ENCODE measurements at regions not wholly inside any gene's neighbourhood (a gene's known extent, or its start where the extent isn't known, plus 50 kb on each side); places are given as distances from the start of the nearest gene placed in this dataset.
"Not testable (repeated sequence)": the region's sequence is repeated elsewhere in the genome, so short reads cannot be mapped to it uniquely, and the experiment has no call there.

DNA sequence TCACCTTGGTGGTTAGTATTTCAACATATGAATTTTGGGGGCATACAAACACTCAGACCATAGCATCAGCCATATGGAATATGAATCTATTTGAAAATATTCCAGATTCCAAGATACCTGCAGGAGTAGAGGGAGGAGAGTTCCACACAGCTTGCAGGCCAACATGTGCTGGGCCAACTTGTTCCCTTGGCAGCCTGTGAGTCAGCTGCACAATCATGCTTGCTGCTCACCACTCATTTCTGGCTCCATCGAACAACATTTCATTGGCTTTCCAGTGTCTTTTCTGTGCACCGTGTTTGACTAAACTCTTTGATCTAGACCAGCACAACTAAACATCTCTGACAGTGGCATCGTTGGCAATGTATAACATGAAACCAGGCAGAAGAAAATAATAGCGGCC lies 282.5 kb upstream of the RASGEF1B start:
- no peak for DNase-seq

DNA sequence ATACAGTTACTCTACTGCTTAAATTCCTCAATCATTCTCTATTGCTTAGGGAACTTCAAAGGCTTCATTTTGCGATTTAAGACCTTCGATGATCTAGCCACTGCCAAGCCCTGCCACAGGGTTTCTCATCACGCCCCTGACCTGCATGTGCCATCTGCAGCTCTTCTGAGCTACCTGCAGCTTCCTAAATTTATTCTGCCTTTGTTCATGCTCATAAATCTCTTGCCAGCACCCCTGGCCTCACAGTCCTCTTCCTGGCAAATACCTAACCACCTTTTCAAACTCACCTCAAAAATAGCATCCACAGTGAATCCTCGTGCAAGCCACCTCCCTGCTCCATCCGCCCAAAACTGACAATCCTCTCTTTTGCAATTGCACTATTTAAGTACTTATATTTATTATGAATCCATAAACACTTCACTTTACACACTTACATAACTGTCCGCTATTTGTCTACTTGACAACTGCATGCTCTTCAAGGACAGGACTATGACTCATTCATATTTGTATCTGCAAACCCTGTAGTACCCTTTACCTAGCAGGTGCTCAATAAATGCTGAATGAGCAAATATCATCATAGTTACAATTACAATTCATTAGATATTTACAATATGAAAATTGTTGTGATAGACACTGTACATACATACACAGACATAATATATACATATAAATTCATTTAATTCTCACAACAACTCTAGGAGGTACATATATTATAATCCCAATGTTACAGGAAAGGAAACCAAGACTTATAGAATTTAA lies 280.0 kb upstream of the RASGEF1B start:
- DNase-seq = no peak

DNA sequence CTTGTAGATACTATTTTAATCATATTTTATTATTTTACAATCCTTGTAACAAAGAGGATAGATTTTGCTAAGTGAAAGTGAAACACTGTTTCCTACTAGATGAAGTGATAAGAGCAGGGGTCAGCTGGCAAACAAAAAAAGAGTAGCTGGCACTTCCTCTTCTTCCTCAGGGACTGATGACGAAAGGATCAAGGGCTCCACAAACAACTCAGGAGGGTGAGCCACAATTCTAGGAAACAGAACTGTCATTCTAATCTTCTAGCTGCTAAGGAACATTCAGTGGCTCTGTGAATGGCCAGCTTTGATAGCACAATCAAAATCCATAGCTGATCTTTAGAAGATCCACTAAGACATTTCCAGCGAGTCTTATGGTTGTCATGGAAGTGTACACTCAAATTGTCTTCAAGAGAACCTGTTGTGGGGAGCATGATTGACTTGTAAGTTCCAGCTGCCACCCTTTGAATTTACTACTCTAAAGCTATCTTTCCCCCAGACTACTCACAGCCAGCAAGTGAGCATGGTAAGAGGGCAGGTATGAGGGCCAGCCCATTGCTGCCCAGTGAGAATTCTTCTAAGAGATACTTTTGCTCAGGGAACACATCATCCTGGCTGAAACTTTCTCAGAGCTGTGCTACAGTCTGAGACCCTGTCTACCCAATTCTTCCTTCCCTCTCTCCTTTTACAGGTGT lies 275.7 kb upstream of the RASGEF1B start:
- no peak for DNase-seq

DNA sequence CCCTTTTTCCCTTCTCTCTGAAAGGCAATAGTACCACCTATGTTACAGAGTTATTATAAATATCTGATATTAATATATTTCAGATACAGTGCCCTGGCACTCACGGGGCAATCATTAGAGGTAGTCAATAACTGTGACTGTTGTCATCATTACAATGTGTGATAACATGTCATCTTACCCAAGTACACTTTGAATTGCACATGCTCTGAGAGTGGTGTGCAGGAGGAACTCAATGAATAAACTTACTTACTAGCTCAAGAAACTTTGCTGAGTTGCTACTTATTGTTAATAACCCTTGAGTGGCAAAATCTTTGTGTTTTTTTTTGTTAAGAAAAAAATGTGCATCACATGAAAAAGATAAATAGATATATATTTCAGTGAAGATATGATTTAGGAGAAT lies 275.1 kb upstream of the RASGEF1B start:
- DNase-seq = no peak

DNA sequence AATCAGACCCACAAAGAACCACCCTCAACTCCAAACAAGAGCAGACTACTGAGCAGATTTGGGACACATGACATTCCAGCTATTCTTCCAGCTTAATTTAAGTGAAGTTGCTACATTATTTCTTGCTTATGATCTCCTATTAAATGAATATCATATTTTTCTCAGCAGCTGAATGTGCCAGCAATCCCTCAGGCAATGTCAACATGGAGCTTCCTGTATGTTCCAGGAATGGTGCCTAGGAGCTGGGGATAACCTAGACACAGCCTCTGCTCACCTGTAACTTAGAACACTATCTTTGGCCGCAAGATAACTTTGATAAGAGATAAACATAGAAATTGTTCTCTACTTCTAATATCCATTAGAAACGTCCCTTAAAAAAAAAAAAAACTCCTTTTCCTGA lies 274.4 kb upstream of the RASGEF1B start:
- no peak for DNase-seq

DNA sequence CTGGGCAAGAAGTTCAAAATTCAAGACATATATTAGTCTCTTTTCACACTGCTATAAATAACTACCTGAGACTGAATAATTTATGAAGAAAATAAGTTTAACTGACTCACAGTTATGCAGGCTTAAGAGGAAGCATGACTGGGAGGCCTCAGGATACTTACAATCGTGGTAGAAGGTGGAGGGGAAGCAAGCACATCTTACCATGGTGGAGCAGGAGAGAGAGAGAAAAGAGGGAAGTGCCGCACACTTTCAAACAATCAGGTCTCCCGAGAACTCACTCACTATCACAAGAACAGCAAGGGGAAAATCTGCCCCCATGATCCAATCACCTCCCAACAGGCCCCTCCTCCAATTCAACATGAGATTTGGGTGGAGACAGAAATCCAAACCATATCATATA lies 273.3 kb upstream of the RASGEF1B start:
- DNase-seq = no peak

DNA sequence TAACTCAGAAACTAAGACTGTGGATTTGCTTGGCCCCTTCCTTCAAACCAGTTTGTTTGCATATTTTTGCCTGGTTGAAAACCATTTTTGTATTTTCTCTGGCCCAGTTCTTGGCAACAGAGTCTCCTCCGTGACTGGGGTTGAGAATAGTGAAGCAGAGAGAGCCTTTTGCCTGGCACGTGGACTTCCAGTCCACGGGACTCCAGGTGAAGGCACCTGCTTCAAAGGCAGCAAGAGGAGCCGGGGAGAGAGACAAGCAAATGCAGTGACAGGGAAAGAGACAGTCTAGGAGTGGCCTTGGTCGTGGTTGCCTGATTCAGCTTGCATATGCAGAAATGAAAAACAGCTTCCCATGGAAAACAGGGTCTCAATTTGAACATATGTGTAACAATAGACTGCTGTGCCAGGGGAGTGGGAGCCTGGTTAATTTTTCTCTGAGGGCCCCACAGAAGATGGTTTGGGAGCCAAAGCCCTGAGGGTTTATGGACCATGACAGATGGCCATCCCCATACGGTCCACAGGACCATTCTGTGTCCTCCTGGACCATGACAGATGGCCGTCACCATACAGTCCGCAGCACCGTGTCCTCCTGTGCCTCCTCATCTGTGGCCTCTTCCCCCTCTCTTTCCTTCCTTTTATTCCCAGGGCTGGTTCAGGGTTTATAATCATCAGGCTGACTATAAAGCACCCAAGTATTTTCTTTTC lies 272.2 kb upstream of the RASGEF1B start:
- DNase-seq = no peak

DNA sequence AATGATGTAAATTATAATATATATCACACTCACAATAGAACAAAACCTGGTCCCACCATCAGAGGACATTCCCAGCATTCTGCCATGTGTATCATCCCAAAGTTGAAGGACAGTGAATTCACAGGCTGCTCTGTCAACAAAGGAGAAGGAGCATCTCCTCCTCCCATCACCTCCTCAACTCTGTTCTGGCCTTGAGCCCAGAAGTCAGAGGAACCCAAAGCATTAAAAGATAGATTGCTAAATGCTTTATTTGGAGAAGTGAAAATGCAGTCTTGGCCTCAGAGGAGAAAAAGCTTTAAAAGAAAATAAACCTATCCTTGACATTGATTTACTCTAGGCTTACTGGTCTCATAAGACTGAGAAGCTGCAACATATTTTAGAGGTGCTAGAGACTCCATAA lies 268.8 kb upstream of the RASGEF1B start:
- no peak for DNase-seq

DNA sequence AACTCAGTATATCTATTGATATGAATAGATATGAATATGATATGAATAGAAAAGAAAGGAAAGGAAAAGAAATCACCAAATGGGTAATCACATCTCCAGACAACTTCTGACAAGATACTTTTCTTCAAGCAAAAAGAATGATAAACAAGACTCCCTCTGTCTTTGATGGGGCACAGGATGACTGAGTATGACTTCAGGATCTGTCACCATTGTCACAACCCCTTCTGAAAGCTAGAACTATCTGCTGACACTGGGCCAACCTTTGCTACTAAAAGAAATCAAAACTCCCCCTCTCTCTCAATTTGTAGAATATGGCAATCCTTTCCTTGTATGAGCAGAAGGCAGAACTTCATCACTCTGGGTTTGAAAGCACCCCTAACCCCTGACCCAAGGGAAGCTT lies 267.2 kb upstream of the RASGEF1B start:
- no peak for DNase-seq

DNA sequence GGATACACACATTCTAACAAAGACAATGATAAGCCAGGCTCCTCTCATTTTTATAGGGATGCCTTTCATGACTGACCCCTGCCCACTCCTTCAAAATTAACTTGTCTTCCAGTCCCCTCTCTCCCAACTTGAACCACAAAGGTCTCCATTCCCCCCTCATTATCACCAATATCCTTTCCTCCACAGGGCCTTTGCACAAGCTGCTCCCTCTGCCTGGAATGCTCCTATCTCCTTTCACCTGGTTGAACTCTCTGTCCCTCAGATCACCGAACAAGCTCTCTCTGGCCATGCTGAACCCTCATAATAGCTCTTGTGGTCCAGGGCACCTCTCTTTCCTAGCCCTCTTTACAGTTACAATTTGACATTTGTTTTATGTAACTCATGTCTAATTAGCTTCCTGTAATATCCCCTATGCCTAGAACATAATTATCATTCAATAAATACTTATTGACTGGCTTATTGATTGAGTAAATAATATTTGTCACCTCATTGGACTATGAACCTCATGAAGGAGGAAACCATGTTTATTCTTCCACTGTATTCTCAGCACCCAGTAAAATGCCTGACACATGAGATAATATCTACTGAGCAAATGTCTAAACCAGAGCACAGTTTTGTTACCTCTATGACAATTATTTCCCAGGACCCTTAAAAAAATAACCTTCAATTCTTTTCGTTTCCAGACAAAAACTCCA lies 266.3 kb upstream of the RASGEF1B start:
- DNase-seq = no peak

DNA sequence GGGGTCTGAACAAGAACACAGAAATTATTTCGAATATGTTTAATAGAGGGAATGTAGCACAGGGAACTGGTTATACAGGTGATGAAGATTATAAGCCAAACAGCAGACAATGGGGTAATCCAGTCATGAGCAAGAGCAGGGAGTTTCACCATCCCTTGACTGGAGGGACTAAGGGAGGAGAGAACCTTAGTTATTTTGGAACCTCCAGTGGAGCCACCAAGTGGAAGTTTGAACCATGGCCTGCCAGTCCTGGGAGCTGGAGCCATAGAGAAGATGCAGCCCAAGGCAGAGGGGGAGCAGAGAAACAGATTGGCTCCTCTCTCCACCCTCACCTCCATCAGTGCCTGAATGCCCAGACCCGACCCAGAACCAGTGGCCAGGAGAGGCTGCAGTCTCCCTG lies 264.6 kb upstream of the RASGEF1B start:
- DNase-seq = no peak

DNA sequence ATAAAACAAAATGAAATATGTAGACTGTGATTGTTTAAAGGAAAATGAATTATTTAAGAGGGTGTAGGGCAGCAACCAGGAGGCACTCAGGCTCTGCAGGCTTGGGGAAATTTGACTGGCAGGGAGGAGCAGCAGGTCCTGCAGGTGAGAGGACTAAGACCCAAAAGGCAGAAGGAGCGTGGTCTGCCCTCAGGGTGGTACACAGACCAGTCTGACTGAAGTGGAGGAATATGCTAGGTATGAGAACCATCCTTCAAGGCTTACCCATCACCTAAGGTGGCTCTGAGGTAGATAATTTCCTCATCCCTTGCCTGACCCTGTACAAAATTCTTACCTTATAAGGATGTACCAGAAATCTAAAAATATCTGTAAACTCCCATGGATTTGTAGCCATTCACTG lies 261.3 kb upstream of the RASGEF1B start:
- DNase-seq = no peak

DNA sequence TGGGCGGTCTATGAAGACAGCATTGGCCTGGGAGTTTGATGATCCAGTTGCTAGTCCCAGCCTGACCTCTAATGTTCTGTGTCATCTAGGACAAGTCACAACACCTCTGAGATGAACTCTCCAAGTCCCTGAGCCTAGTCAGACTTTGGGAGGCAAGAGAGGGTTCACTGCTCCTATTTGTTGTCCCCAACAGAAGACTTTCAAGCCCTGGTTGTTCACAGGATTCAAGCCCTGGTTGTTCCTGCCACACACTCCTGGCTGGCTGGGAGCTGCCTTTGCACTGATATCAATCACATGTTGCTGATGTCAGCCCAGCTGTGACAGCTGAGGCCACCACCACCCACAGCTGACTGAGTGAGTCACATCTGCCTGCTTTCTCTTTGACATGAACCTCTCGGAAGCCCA lies 253.2 kb upstream of the RASGEF1B start:
- peak; percentile 21 for DNase-seq

DNA sequence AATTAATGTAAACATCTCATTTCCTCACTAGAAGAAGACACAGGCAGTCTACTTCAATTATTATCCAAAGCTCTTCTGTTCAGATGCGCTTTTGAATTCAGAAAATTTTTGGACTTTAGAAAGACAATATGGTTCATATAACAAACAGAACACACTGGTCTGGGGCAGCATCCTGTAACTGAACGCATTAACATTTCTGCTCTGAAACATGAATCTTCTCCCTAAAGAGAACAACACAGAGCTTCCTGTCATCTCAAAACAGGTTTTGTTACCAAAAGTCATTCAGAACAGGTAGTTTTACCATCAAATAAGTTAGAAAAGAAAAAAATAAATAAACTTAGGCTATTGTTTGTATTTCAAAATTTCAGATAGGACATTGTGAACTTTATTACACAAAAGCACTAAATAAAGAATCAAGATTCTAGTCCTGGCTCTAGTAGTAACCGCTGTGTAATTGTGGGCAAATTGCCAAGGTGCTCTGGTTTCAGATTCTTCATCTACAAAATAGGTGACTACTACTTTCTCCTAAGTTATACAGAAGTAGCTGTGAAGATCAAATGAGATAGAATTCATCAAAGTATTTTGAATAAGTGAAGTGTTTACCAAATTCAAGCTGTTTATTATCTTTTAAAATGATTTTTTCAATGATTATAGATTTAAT lies 252.3 kb upstream of the RASGEF1B start:
- peak; percentile 46 for DNase-seq

DNA sequence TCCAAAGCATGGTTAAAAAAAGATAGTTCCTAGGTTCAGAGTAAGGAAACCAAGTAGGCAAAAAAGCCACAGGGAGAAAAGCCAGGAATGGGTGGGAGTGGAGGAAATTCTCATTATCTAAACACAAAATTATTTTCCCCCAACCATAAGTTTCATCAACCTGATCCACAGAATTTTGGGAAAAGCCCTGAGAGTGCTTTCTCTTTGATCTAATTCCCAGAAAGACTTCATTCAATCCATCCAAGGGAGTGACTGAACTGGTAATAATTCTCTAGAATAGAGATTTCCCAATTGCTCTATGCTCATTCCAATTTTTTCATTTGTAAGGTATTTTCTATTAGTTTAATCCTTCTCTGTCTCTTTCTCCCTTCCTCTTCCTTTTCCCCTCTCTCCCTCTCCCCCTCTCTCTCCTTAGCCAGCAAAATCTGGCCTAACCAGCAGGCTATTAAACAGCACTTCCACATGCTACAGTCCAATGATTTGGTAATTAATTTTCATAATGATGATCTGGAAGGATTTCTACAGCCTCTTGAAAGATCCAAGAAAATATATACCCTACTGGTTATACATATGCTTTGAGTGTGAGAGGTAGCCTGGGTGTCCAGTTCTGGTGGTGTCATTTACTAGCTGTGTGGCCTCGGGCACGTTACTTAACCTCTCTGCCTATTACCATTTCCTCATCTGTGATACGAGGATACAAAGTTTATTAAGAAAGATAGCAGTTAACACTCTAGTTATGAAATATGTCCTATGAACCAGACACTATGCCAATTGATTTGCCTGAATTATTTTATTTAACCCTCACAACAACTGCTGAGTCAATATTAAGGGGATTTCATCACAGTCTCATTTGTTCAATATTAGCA lies 251.5 kb upstream of the RASGEF1B start:
- no peak for DNase-seq

DNA sequence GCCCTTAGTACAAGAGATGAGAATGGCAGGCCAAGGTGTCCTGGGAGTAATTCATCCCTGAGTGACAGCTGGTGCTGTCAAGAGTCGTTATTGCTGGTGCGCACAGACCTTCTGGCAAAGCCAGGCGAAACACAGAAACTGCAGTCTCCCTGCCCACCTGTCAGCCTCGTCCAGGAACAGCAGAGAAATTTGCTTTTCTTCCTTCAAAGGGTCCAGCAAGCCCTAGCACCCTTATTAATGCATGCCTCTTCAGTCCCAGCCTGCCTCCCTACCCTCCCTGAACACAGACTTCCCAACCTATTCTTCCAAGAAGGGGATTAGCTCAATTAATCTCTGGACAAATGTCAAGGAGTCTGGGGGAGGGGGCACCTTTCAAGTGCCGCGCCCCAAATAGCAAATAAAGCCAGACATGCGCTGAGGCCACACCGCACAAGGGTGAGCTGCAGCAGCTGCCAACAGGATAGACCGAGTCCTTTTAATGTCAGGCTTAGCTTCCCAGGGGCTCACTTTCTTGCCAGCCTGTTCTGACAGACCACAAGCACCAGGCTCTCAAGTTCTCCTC lies 250.7 kb upstream of the RASGEF1B start:
- DNase-seq = no peak

DNA sequence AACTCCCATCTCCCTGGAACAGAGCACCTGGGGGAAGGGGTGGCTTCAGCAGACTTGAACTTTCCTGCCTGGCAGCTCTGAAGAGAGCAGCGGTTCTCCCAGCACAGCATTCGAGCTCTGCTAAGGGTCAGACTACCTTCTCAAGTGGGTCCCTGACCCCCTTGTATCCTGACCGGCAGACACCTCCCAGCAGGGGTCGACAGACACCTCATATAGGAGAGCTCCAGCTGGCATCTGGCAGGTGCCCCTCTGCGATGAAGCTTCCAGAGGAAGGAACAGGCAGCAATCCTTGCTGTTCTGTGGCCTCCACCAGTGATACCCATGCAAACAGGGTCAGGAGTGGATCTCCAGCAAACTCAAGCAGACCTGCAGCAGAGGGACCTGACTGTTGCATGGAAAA lies 244.1 kb upstream of the RASGEF1B start:
- DNase-seq = no peak

DNA sequence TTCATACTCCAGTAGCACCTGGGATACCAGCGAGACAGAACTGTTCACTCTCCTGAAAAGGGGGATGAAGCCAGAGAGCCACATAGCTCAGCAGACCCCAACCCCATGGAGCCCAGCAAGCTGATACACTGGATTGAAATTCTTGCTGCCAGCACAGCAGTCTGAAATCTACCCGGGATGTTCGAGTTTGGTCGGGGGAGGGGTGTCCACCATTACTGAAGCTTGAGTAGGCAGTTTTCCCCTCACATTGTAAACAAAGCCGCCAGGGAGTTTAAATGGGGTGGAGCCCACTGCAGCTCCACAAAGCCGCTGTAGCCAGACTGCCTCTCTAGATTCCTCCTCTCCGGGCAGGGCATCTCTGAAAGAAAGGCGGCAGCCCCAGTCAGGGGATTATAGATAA lies 243.7 kb upstream of the RASGEF1B start:
- DNase-seq = not testable (repeated sequence)

DNA sequence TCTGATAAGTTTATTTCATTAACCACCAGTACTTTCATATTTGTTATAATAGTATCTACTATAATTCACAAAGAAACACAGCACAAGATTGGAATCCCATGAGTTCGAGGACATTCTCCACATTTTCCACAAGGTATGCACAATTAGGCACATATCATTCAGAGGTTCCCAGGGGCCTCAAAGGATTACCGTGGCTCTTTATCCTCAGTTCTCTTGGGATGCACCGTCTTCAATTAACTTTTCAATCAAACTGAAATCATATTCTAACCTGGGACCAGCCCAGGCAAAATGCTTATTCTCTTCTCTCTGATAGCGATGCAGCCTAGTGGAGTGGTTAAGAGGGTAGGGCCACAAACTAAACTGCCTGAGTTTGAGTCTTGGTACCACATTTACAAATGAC lies 242.6 kb upstream of the RASGEF1B start:
- DNase-seq = no peak

DNA sequence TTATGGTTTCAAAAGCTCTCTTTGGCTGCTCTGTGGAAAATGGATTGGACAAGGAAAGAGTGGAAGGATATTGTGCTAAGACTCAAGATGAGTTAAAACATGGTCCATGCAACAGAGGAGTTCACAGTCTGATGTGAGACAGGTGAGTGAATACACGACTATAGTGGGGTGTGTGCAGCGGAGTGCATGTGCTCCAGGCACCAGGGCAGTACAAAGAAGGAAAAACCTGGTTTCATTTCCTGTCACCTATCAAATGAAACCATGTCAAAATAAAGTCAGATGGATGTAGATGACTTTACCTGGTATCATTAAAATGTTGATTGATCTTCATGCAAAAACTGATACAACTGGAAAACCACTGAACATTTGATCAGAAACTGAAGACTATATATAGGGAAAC lies 241.0 kb upstream of the RASGEF1B start:
- no peak for DNase-seq

DNA sequence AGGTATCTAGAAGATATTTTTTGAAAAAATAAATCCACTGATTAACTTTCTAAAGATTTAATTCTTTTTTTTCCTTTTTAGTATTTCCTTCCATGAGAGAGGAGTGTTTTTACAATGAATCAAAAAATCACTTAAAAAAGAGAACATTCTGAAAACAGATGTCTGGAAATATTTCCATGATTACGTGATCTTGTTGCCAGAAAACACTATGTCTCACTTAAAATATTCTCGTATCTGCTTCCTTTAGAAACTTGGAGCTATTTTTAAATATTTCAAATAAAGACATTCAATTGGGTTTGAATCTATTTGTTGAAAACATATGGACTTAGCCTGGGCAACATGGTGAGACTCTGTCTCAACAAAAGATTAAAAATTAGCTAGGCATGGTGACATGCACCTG lies 232.8 kb upstream of the RASGEF1B start:
- DNase-seq = no peak

DNA sequence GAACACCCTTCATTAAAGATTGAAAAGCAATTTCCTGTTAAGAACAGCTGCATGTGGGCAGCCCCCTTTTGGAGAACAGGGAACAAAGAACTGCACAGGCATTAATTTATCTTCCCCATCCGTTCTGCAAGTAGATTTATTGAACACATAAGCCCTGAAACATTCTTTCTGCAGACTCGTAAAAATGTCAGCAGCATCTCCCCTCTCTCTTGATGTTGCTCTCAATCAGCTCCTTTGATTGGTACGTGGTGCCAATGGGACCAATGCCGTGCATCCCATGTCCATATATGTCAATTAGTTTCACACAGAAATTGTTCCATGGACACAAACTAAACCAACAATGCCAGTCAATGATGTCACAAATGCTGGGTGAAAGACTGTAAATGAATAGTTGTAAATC lies 228.5 kb upstream of the RASGEF1B start:
- DNase-seq = no peak

All from CD4-positive, alpha-beta T cell treated with Interleukin-17A for 4 hours (primary cell).